PC-3 (cell line): ENCODE measurements at regions not wholly inside any gene's neighbourhood (a gene's known extent, or its start where the extent isn't known, plus 50 kb on each side); places are given as distances from the start of the nearest gene placed in this dataset.
"Not testable (repeated sequence)": the region's sequence is repeated elsewhere in the genome, so short reads cannot be mapped to it uniquely, and the experiment has no call there.

Experiments used
- ATAC-seq: fragments of 200-7000 bp; cut with Tn5 transposase; 2 replicates; pipeline ENCODE4 v1.9.1; 2020; ENCODE audit warnings: mild to moderate bottlenecking, moderate library complexity
- BruUV-seq: library from RNA; stranded (reverse); fragments of 400-500 nt; replicated peaks from 2 replicates; lab custom pipeline; 2021; lab: Mats Ljungman, UMichigan
- CTCF ChIA-PET: fragments of 300-600 bp; sonication (Branson Sonifier 250); formaldehyde crosslinking; loops from one replicate; lab custom pipeline; 2022; ENCODE audit warnings: antibody characterized with exemption; lab: Charles Lee
- POLR2A ChIA-PET: fragments of 300-600 bp; sonication (Branson Sonifier 250); formaldehyde crosslinking; loops from one replicate; lab custom pipeline; 2022; ENCODE audit warnings: antibody characterized with exemption; ENCODE audit not compliant: unreplicated experiment; lab: Charles Lee
- DNase-seq: peaks from one replicate; pipeline ENCODE4 v3.0.0-alpha.2; 2015
- H2AFZ ChIP-seq: fragments of 300-600 bp; sonication (generic); 2 replicates; pipeline ENCODE4 v1.6.0; 2016; ENCODE audit warnings: antibody characterized with exemption, low read length
- H3F3A ChIP-seq: fragments of 300-600 bp; sonication (generic); one replicate; pipeline ENCODE4 v1.6.0; 2017; ENCODE audit warnings: antibody characterized with exemption, low read length, control low read depth, mild to moderate bottlenecking; ENCODE audit not compliant: unreplicated experiment
- H3K27ac ChIP-seq: fragments of 300-600 bp; sonication (generic); 2 replicates; pipeline ENCODE4 v1.5.1; 2016; ENCODE audit warnings: mild to moderate bottlenecking, low read length
- H3K27me3 ChIP-seq: fragments of 300-600 bp; sonication (generic); 2 replicates; pipeline ENCODE4 v1.6.1; 2016; ENCODE audit warnings: low read length, mixed read lengths
- H3K36me3 ChIP-seq: fragments of 300-600 bp; sonication (generic); 2 replicates; pipeline ENCODE4 v1.6.1; 2016; ENCODE audit warnings: low read depth, mixed run types, low read length, mixed read lengths
- H3K4me1 ChIP-seq: fragments of 300-600 bp; sonication (generic); 2 replicates; pipeline ENCODE4 v1.5.1; 2016; ENCODE audit warnings: low read length; ENCODE audit not compliant: insufficient read depth
- H3K4me2 ChIP-seq: fragments of 300-600 bp; sonication (generic); 2 replicates; pipeline ENCODE4 v1.6.0; 2016; ENCODE audit warnings: low read length
- H3K4me3 ChIP-seq: fragments of 300-600 bp; sonication (generic); 2 replicates; pipeline ENCODE4 v1.5.1; 2016; ENCODE audit warnings: mild to moderate bottlenecking, low read length, mixed read lengths
- H3K79me2 ChIP-seq: fragments of 300-600 bp; sonication (generic); 2 replicates; pipeline ENCODE4 v1.6.1; 2017; ENCODE audit warnings: low read length, mixed read lengths
- H3K9ac ChIP-seq: fragments of 300-600 bp; sonication (generic); 2 replicates; pipeline ENCODE4 v1.6.0; 2016; ENCODE audit warnings: mild to moderate bottlenecking, low read length
- H3K9me2 ChIP-seq: fragments of 300-600 bp; sonication (generic); replicated peaks from 2 replicates; pipeline ENCODE4 v1.6.1; 2016; ENCODE audit warnings: mixed run types, low read length, mixed read lengths
- H3K9me3 ChIP-seq: fragments of 300-600 bp; sonication (generic); 2 replicates; pipeline ENCODE4 v1.6.1; 2016; ENCODE audit warnings: low read length, mixed read lengths
- H4K20me1 ChIP-seq: fragments of 300-600 bp; sonication (generic); 2 replicates; pipeline ENCODE4 v1.6.1; 2016; ENCODE audit warnings: low read length, mixed read lengths
- EZH2 ChIP-seq: fragments of 300-600 bp; sonication (generic); IDR thresholded peaks from one replicate; pipeline ENCODE4 v1.6.1; 2017; ENCODE audit warnings: antibody characterized with exemption, mild to moderate bottlenecking, low read length; ENCODE audit not compliant: unreplicated experiment
- EZH2phosphoT487 ChIP-seq: fragments of 300-600 bp; sonication (generic); IDR thresholded peaks from 2 replicates; pipeline ENCODE4 v1.6.1; 2018; ENCODE audit warnings: mild to moderate bottlenecking, antibody characterized with exemption, low read length, borderline replicate concordance
- intact Hi-C: fragments of 100-400 bp; cut with micrococcal nuclease; formaldehyde crosslinking; loops from 2 replicates; pipeline ENCODE4 v1.9.0; 2023
- TF ChIP-seq, protein P1 (sequence below): fragments of 300-600 bp; sonication (generic); conservative IDR thresholded peaks from 2 replicates; pipeline ENCODE4 v1.5.1; 2017; ENCODE audit warnings: antibody characterized with exemption, low read depth, mild to moderate bottlenecking, low read length

DNA sequence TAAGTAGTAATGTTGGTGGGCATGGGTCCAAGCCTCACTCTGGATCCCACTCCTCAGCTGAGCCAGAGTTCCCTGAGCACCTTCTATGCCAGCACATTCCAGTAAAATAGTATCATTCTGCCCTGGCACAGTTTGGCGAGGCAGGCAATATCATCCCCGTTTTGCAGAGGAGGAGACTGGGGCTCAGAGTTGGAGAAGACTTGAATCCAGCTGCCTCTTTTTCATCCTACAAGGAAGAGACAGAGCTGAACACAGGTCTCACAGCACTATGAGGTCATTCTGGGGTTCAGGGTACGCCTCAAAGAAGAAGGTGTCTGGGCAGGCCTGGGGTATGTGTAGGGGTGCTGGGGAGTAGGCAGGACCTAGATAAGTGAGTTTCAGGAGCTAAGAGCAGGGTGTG, 103.9 kb upstream of the STX18 start:
- H3K79me2 ChIP-seq, result no peaks in the 10 kb centered on the region
- no peaks in the 10 kb centered on the region for H3K9me3 ChIP-seq
- ChIA-PET CTCF (no interaction called here), POLR2A (no interaction called here)
- TF ChIP-seq, protein P1, sequence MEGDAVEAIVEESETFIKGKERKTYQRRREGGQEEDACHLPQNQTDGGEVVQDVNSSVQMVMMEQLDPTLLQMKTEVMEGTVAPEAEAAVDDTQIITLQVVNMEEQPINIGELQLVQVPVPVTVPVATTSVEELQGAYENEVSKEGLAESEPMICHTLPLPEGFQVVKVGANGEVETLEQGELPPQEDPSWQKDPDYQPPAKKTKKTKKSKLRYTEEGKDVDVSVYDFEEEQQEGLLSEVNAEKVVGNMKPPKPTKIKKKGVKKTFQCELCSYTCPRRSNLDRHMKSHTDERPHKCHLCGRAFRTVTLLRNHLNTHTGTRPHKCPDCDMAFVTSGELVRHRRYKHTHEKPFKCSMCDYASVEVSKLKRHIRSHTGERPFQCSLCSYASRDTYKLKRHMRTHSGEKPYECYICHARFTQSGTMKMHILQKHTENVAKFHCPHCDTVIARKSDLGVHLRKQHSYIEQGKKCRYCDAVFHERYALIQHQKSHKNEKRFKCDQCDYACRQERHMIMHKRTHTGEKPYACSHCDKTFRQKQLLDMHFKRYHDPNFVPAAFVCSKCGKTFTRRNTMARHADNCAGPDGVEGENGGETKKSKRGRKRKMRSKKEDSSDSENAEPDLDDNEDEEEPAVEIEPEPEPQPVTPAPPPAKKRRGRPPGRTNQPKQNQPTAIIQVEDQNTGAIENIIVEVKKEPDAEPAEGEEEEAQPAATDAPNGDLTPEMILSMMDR, result no peak
- TF ChIP-seq EZH2phosphoT487 (no peak), EZH2 (no peak)
- no peaks in the 10 kb centered on the region for H4K20me1 ChIP-seq
- no peak overlapping the region for H3K27ac ChIP-seq
- no peaks in the 10 kb centered on the region for H3K4me1 ChIP-seq
- BruUV-seq, result no TSS peak
- H3K4me3 ChIP-seq, result no peak overlapping the region
- no peak overlapping the region for H3K9ac ChIP-seq
- no peaks in the 10 kb centered on the region for H3F3A ChIP-seq
- no peaks in the 10 kb centered on the region for H3K36me3 ChIP-seq
- DNase-seq, result no peak
- no peak overlapping the region for H2AFZ ChIP-seq
- H3K9me2 ChIP-seq, result no peaks in the 10 kb centered on the region
- no peak overlapping the region for H3K4me2 ChIP-seq
- no peaks in the 10 kb centered on the region for H3K27me3 ChIP-seq
- intact Hi-C loops, result no loop called here
- no peak for ATAC-seq

DNA sequence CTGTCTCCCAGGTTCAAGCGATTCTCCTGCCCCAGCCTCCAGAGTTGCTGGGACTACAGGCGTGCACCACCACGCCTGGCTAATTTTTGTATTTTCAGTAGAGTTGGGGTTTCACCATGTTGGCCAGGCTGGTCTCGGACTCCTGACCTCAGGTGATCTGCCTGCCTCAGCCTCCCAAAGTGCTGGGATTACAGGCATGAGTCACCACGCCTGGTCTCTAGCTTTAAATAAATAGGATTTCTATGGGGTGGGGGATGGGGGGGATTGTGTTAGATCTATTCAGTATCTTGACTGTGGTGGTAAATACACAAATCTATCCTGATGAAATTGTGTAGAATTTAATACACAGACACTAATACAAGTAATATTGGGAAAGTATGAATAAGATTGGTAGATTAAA, 102.4 kb upstream of the STX18 start:
- H3K4me3 ChIP-seq, ATAC-seq, H3K9me2 ChIP-seq, H4K20me1 ChIP-seq, H3K9me3 ChIP-seq, H3F3A ChIP-seq, H3K36me3 ChIP-seq, H3K4me1 ChIP-seq, H3K79me2 ChIP-seq, BruUV-seq, DNase-seq, H3K27me3 ChIP-seq, POLR2A ChIA-PET, H3K27ac ChIP-seq, intact Hi-C loops, H3K4me2 ChIP-seq, H3K9ac ChIP-seq, H2AFZ ChIP-seq, CTCF ChIA-PET: not testable (repeated sequence)

DNA sequence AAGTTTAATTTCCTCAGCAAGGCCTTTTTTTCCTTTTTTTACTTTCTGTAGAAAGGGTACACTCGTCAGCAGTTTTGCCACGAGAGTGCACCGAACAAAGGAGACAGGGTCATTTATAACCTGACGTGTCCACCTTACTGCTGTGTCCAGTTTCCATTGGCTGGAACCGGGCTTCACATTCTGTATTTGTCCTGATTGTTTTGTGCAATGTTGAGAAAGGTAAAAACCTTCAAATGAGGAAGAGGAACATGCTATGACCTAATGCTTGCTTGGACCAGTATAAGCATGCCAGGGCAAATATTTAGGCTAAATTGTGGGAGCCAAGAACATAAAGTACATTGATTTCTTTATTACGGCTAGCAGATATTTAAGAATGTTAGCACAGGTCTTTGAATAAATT, 101.9 kb upstream of the STX18 start:
- H3K27ac ChIP-seq, H3K9ac ChIP-seq, CTCF ChIA-PET, H3K27me3 ChIP-seq, H3K4me2 ChIP-seq, H3K4me1 ChIP-seq, POLR2A ChIA-PET, intact Hi-C loops, H3K9me2 ChIP-seq, H3K36me3 ChIP-seq, H3K4me3 ChIP-seq, DNase-seq, H3K9me3 ChIP-seq, H4K20me1 ChIP-seq, ATAC-seq, H2AFZ ChIP-seq, H3F3A ChIP-seq, H3K79me2 ChIP-seq, BruUV-seq: not testable (repeated sequence)

DNA sequence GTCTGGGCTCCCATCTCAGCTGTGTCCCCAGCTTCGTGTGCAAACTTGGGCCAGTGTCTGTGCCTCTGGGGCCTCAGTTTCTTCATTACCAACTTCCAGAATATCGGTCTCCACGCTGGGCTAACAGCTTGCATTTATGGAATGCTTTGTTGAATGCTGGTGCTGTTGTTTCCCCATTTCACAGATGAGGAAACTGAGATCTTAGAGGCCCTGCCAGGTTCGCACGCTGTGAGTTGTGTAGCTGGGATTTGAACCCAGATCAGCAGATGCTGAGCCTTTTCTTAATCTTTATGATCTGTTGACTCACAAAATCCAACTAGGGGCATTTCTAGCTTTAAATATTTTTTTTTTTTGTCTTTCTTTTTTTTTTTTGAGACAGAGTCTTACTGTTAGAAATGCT, 101.5 kb upstream of the STX18 start:
- Histone ChIP-seq H3K27ac (no peak overlapping the region), H3F3A (no peaks in the 10 kb centered on the region), H2AFZ (no peak overlapping the region), H4K20me1 (no peaks in the 10 kb centered on the region), H3K27me3 (no peaks in the 10 kb centered on the region), H3K4me2 (no peak overlapping the region), H3K36me3 (no peaks in the 10 kb centered on the region), H3K9ac (no peak overlapping the region), H3K4me1 (no peaks in the 10 kb centered on the region), H3K9me3 (no peaks in the 10 kb centered on the region), H3K4me3 (no peak overlapping the region), H3K9me2 (no peaks in the 10 kb centered on the region), H3K79me2 (no peaks in the 10 kb centered on the region)
- ChIA-PET CTCF (no interaction called here), POLR2A (no interaction called here)
- intact Hi-C loops, result no loop called here
- TF ChIP-seq EZH2phosphoT487 (no peak), EZH2 (no peak)
- TF ChIP-seq, protein P1, result no peak
- DNase-seq, result no peak
- ATAC-seq, result no peak
- BruUV-seq, result no TSS peak
